B cell (primary cell): ENCODE measurements at regions not wholly inside any gene's neighbourhood (a gene's known extent, or its start where the extent isn't known, plus 50 kb on each side); places are given as distances from the start of the nearest gene placed in this dataset.

ENCODE experiments used
- ATAC-seq: fragments of 200-7000 bp; cut with Tn5 transposase; one replicate; pipeline ENCODE4 v1.10.0; 2021; ENCODE audit warnings: low read depth, mild to moderate bottlenecking, moderate number of reproducible peaks, moderate library complexity
- CTCF ChIA-PET: fragments of 350-600 bp; sonication (Branson Sonifier 250); formaldehyde crosslinking; loops from one replicate; lab custom pipeline; 2021; ENCODE audit warnings: antibody characterized with exemption, inconsistent platforms; lab: Charles Lee
- POLR2A ChIA-PET: fragments of 350-600 bp; sonication (Branson Sonifier 250); formaldehyde crosslinking; loops from one replicate; lab custom pipeline; 2021; ENCODE audit warnings: antibody characterized with exemption; lab: Charles Lee
- DNase-seq: peaks from one replicate; pipeline ENCODE4 v3.0.0; 2013
- H2AFZ ChIP-seq: 2 replicates; pipeline ENCODE4 v1.6.1; 2012; ENCODE audit warnings: mild to moderate bottlenecking, low read depth, low read length; ENCODE audit not compliant: insufficient read depth, poor library complexity, severe bottlenecking
- H3K27ac ChIP-seq, 2 donors: 1 replicate in 1 of 2; 2 replicates in 1 of 2; pipeline ENCODE4 v1.5.1; 2012 to 2013; ENCODE audit warnings: low read length in 2 of 2, mild to moderate bottlenecking in 2 of 2, moderate library complexity in 1 of 2
- H3K27me3 ChIP-seq, 4 experiments: fragments of 200-600 bp in 1 of 4; sonication (generic) in 1 of 4; replicated peaks in 1 of 4; 1 replicate in 2 of 4; 2 replicates in 2 of 4; pipeline versions ENCODE4 v1.6.1 to v1.7.0; 2013 to 2016; ENCODE audit warnings: low read length in 3 of 4, mild to moderate bottlenecking in 2 of 4, mixed read lengths in 1 of 4, moderate library complexity in 1 of 4; ENCODE audit not compliant: insufficient read depth in 4 of 4, control insufficient read depth in 3 of 4; ENCODE audit errors: control extremely low read depth in 1 of 4
- H3K36me3 ChIP-seq, 2 experiments: replicated peaks in 1 of 2; 1 replicate in 1 of 2; 2 replicates in 1 of 2; pipeline versions ENCODE4 v1.6.1 to v1.7.1; 2013; ENCODE audit warnings: low read length in 1 of 2; ENCODE audit not compliant: insufficient read depth in 2 of 2, control insufficient read depth in 1 of 2; ENCODE audit errors: control extremely low read depth in 1 of 2, extremely low read depth in 1 of 2
- H3K4me1 ChIP-seq, 2 donors: fragments of 200-600 bp in 1 of 2; sonication (generic) in 1 of 2; 1 replicate in 1 of 2; 2 replicates in 1 of 2; pipeline versions ENCODE4 v1.5.1 to v1.6.1; 2013 to 2017; ENCODE audit warnings: low read length in 2 of 2; ENCODE audit not compliant: control insufficient read depth in 2 of 2, insufficient read depth in 2 of 2
- H3K4me2 ChIP-seq: replicated peaks from 2 replicates; pipeline ENCODE3; 2012; ENCODE audit warnings: mild to moderate bottlenecking, low read depth, low read length; ENCODE audit not compliant: poor library complexity, severe bottlenecking
- H3K4me3 ChIP-seq, 5 experiments: fragments of 200-600 bp in 1 of 5; sonication (generic) in 1 of 5; 1 replicate in 3 of 5; 2 replicates in 2 of 5; pipeline versions ENCODE4 v1.5.1 to v1.7.0; 2011 to 2016; ENCODE audit warnings: low read length in 4 of 5, mild to moderate bottlenecking in 4 of 5, low read depth in 2 of 5, control low read depth in 1 of 5, moderate library complexity in 1 of 5; ENCODE audit not compliant: insufficient read depth in 1 of 5; ENCODE audit errors: control extremely low read depth in 1 of 5, extremely low read depth in 1 of 5
- H3K79me2 ChIP-seq: fragments of 200-600 bp; sonication (generic); one replicate; pipeline ENCODE4 v1.6.0; 2016; ENCODE audit warnings: low read length; ENCODE audit not compliant: control insufficient read depth, insufficient read depth
- H3K9ac ChIP-seq: fragments of 200-600 bp; sonication (generic); 2 replicates; pipeline ENCODE4 v1.6.1; 2017; ENCODE audit warnings: mild to moderate bottlenecking, low read length, moderate library complexity
- H3K9me3 ChIP-seq, 3 donors: one replicate each; pipeline versions ENCODE4 v1.6.1 to v1.7.1; 2013; ENCODE audit warnings: low read length in 2 of 3; ENCODE audit not compliant: control insufficient read depth in 2 of 3, insufficient read depth in 1 of 3; ENCODE audit errors: control extremely low read depth in 1 of 3
- H4K20me1 ChIP-seq: 2 replicates; pipeline ENCODE4 v1.6.0; 2012; ENCODE audit warnings: mild to moderate bottlenecking, low read length; ENCODE audit not compliant: insufficient read depth, control insufficient read depth, poor library complexity, severe bottlenecking
- H3K27ac Mint-ChIP-seq: one replicate; pipeline ENCODE4 v1.8.0; 2021; ENCODE audit warnings: mixed read lengths
- H3K27me3 Mint-ChIP-seq: one replicate; pipeline ENCODE4 v1.8.0; 2021; ENCODE audit warnings: mixed read lengths
- H3K4me1 Mint-ChIP-seq: one replicate; pipeline ENCODE4 v1.8.0; 2021; ENCODE audit warnings: mixed read lengths
- H3K4me3 Mint-ChIP-seq: one replicate; pipeline ENCODE4 v1.8.0; 2021; ENCODE audit warnings: mixed read lengths
- H3K9me3 Mint-ChIP-seq: one replicate; pipeline ENCODE4 v1.8.0; 2022; ENCODE audit warnings: mixed read lengths; ENCODE audit not compliant: insufficient read depth
- CTCF ChIP-seq: fragments of 200-600 bp; IDR thresholded peaks from one replicate; pipeline ENCODE4 v1.8.0; 2022; ENCODE audit warnings: antibody characterized with exemption, mild to moderate bottlenecking
- EZH2 ChIP-seq: IDR thresholded peaks from 2 replicates; pipeline ENCODE4 v1.6.1; 2012; ENCODE audit warnings: borderline replicate concordance, low read depth, mild to moderate bottlenecking, moderate library complexity, low read length; ENCODE audit not compliant: insufficient read depth, poor library complexity, severe bottlenecking
- WGBS: methylation state at CpG from one replicate; pipeline ENCODE4 v1.1.5; 2013; ENCODE audit warnings: missing lambda C conversion rate; ENCODE audit not compliant: insufficient coverage; 5-methylcytosine and 5-hydroxymethylcytosine counted together
- intact Hi-C: fragments of 100-400 bp; cut with micrococcal nuclease; formaldehyde crosslinking; loops from one replicate; pipeline ENCODE4 v1.10.0; 2022

GRCh38 chr20:48384147-48384818 lies 443.5 kb downstream of the PREX1 start:
- intact Hi-C loops = no loop called here
- H3K4me3 ChIP-seq = no peak overlapping the region
- ATAC-seq (peak; percentile 74), DNase-seq (no peak)
- peaks cover 21% of the 10 kb centered on the region for H3K27me3 Mint-ChIP-seq
- no peaks in the 10 kb centered on the region for H3K9me3 Mint-ChIP-seq
- no peaks in the 10 kb centered on the region for H4K20me1 ChIP-seq
- no peaks in the 10 kb centered on the region for H3K79me2 ChIP-seq
- H3K27me3 ChIP-seq = peaks cover 0 to 11% (median 1%) of the 10 kb centered on the region in 4 experiments
- ChIA-PET CTCF (no interaction called here), POLR2A (no interaction called here)
- H3K4me2 ChIP-seq = no peak overlapping the region
- H3K27ac Mint-ChIP-seq = no peak overlapping the region
- no peaks in the 10 kb centered on the region for H3K4me1 ChIP-seq
- no peak overlapping the region for H2AFZ ChIP-seq
- WGBS = 71% methylated on average over 19 of the region's 26 CpGs
- H3K27ac ChIP-seq = no peak overlapping the region
- no peaks in the 10 kb centered on the region for H3K36me3 ChIP-seq
- no peak overlapping the region for H3K9ac ChIP-seq
- no peaks in the 10 kb centered on the region for H3K4me1 Mint-ChIP-seq
- no peak overlapping the region for H3K4me3 Mint-ChIP-seq
- H3K9me3 ChIP-seq = peaks cover 0 to 6% (median 0%) of the 10 kb centered on the region in 3 donors
- TF ChIP-seq EZH2 (no peak), CTCF (no peak)

DNA sequence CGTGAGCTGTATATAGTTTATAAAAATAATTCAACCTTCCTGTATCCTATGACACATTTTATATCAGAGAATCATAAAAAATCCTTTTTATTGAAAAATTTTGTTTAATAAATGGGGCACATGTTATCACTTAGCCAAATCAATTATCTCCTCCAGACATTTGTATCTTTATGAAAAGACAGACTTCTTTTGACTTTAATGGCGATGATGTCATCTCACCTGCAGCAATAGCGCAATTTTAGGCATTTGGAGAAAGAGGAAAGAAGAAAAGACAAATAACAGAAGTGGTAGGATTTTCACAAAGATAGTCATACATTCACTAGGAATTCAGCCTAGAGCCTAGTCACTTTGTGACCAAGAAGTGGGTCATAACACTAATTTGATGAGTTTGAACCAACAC lies 444.5 kb downstream of the PREX1 start:
- no peak overlapping the region for H3K4me3 Mint-ChIP-seq
- DNase-seq = no peak
- Histone ChIP-seq H3K4me2 (no peak overlapping the region), H3K27ac (no peak overlapping the region), H3K27me3 (peaks cover 0 to 11% (median 1%) of the 10 kb centered on the region in 4 experiments), H3K4me3 (no peak overlapping the region), H3K9ac (no peak overlapping the region), H3K79me2 (no peaks in the 10 kb centered on the region), H3K36me3 (no peaks in the 10 kb centered on the region), H4K20me1 (no peaks in the 10 kb centered on the region), H3K9me3 (peaks cover 0 to 6% (median 0%) of the 10 kb centered on the region in 3 donors), H3K4me1 (no peaks in the 10 kb centered on the region), H2AFZ (no peak overlapping the region)
- no peaks in the 10 kb centered on the region for H3K9me3 Mint-ChIP-seq
- peaks cover 28% of the 10 kb centered on the region for H3K27me3 Mint-ChIP-seq
- TF ChIP-seq EZH2 = no peak
- no peak for TF ChIP-seq CTCF
- no peak overlapping the region for H3K27ac Mint-ChIP-seq
- CTCF ChIA-PET = no interaction called here
- ATAC-seq = no peak
- POLR2A ChIA-PET = no interaction called here
- intact Hi-C loops = no loop called here
- WGBS = no CpG with 5 or more reads among the region's 3 CpGs
- no peaks in the 10 kb centered on the region for H3K4me1 Mint-ChIP-seq
